HG03025 (cell line): ENCODE measurements at regions not wholly inside any gene's neighbourhood (a gene's known extent, or its start where the extent isn't known, plus 50 kb on each side); places are given as distances from the start of the nearest gene placed in this dataset.

Source experiments
- ATAC-seq: cut with Tn5 transposase; IDR thresholded peaks from one replicate; pipeline ENCODE4 v1.9.1; 2021; ENCODE audit warnings: mild to moderate bottlenecking, moderate library complexity; ENCODE audit not compliant: unreplicated experiment, low FRiP score

- ATAC-seq: no peak
Measured at GRCh38 chr5:15034379-15034778, 162.8 kb upstream of the ANKH start.

- no peak for ATAC-seq
Measured at GRCh38 chr5:15031180-15031579, 159.6 kb upstream of the ANKH start.

GRCh38 chr5:15027764-15028163, 156.2 kb upstream of the ANKH start:
- no peak for ATAC-seq

- ATAC-seq: no peak
Measured at GRCh38 chr5:15026944-15027343, 155.4 kb upstream of the ANKH start.

GRCh38 chr5:15026011-15026893, 154.7 kb upstream of the ANKH start:
- no peak for ATAC-seq

GRCh38 chr5:15023846-15024245, 152.3 kb upstream of the ANKH start:
- no peak for ATAC-seq

- ATAC-seq: no peak
Measured at GRCh38 chr5:15023266-15023665, 151.7 kb upstream of the ANKH start.

GRCh38 chr5:15021266-15022046, 149.9 kb upstream of the ANKH start:
- no peak for ATAC-seq

GRCh38 chr5:15020736-15021135, 149.2 kb upstream of the ANKH start:
- no peak for ATAC-seq

GRCh38 chr5:15014809-15015208, 143.2 kb upstream of the ANKH start:
- ATAC-seq: no peak

- no peak for ATAC-seq
Measured at GRCh38 chr5:15013654-15014463, 142.3 kb upstream of the ANKH start.

- ATAC-seq: no peak
Measured at GRCh38 chr5:15012061-15012460, 140.5 kb upstream of the ANKH start.

- no peak for ATAC-seq
Measured at GRCh38 chr5:15010936-15011335, 139.4 kb upstream of the ANKH start.

- ATAC-seq: no peak
Measured at GRCh38 chr5:15009420-15009819, 137.8 kb upstream of the ANKH start.

GRCh38 chr5:15008921-15009320, 137.3 kb upstream of the ANKH start:
- ATAC-seq: no peak

- ATAC-seq: no peak
Measured at GRCh38 chr5:15008476-15008875, 136.9 kb upstream of the ANKH start.

GRCh38 chr5:15007646-15008045, 136.1 kb upstream of the ANKH start:
- ATAC-seq: no peak

- no peak for ATAC-seq
Measured at GRCh38 chr5:15004506-15004905, 132.9 kb upstream of the ANKH start.

GRCh38 chr5:15003511-15003920, 131.9 kb upstream of the ANKH start:
- peak; percentile 82 for ATAC-seq

GRCh38 chr5:15002791-15003190, 131.2 kb upstream of the ANKH start:
- no peak for ATAC-seq

GRCh38 chr5:15002173-15002572, 130.6 kb upstream of the ANKH start:
- no peak for ATAC-seq
